GM10266 (cell line): ENCODE measurements at regions not wholly inside any gene's neighbourhood (a gene's known extent, or its start where the extent isn't known, plus 50 kb on each side); places are given as distances from the start of the nearest gene placed in this dataset.

Experiments used
- DNase-seq: peaks from one replicate; pipeline ENCODE4 v3.0.0; 2012; ENCODE audit errors: extremely low spot score
- CTCF ChIP-seq: IDR thresholded peaks from 2 replicates; pipeline ENCODE4 v1.5.1; 2012; ENCODE audit warnings: mild to moderate bottlenecking, low read depth; ENCODE audit not compliant: control insufficient read depth, insufficient read depth; ENCODE audit errors: missing control alignments

GRCh38 chr1:22291494-22291893, 148.6 kb upstream of the WNT4 start:
- no peak for DNase-seq
- TF ChIP-seq CTCF, result no peak

- no peak for DNase-seq
- TF ChIP-seq CTCF, result no peak
Measured at GRCh38 chr1:22292011-22292788, 149.3 kb upstream of the WNT4 start.

- no peak for TF ChIP-seq CTCF
- no peak for DNase-seq
Measured at GRCh38 chr1:22295396-22295795, 152.5 kb upstream of the WNT4 start.

- DNase-seq, result no peak
- TF ChIP-seq CTCF, result no peak
Measured at GRCh38 chr1:22295856-22296255, 153.0 kb upstream of the WNT4 start.

GRCh38 chr1:22296701-22297591, 154.0 kb upstream of the WNT4 start:
- DNase-seq, result no peak
- TF ChIP-seq CTCF, result no peak

- DNase-seq, result no peak
- TF ChIP-seq CTCF, result no peak
Measured at GRCh38 chr1:22297999-22298398, 153.7 kb upstream of the ZBTB40 start.

- no peak for TF ChIP-seq CTCF
- no peak for DNase-seq
Measured at GRCh38 chr1:22303816-22304215, 147.8 kb upstream of the ZBTB40 start.
